PC-9 (cell line): ENCODE measurements at regions not wholly inside any gene's neighbourhood (a gene's known extent, or its start where the extent isn't known, plus 50 kb on each side); places are given as distances from the start of the nearest gene placed in this dataset.

ENCODE experiments used
- EZH2 ChIP-seq: fragments of 200-600 bp; sonication (generic); IDR thresholded peaks from 2 replicates; pipeline ENCODE4 v1.8.0; 2017; ENCODE audit warnings: antibody characterized with exemption, low read depth
- TF ChIP-seq, protein P1 (sequence below): fragments of 200-600 bp; sonication (generic); conservative IDR thresholded peaks from 2 replicates; pipeline ENCODE4 v1.6.1; 2017; ENCODE audit warnings: mixed run types, antibody characterized with exemption, mild to moderate bottlenecking, moderate library complexity

DNA sequence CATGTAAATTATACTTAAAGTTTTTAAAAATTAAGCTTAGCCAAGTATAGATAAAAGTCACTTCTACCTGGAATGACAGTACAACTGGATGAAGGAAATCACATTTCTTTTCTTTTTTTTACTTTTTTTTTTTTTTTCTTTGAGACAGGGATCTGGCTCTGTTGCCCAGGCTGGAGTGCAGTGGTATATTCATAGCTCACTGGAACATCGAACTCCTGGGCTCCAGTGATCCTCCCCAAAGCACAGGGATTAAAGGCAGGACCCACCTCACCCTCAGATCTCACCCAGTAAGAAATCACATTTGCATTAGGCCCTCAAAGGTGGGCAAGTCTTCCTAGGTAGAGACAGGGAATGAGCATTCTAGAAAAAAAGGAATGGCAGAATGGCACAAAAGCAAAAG is 69.5 kb upstream of the C1GALT1 start:
- TF ChIP-seq, protein P1, sequence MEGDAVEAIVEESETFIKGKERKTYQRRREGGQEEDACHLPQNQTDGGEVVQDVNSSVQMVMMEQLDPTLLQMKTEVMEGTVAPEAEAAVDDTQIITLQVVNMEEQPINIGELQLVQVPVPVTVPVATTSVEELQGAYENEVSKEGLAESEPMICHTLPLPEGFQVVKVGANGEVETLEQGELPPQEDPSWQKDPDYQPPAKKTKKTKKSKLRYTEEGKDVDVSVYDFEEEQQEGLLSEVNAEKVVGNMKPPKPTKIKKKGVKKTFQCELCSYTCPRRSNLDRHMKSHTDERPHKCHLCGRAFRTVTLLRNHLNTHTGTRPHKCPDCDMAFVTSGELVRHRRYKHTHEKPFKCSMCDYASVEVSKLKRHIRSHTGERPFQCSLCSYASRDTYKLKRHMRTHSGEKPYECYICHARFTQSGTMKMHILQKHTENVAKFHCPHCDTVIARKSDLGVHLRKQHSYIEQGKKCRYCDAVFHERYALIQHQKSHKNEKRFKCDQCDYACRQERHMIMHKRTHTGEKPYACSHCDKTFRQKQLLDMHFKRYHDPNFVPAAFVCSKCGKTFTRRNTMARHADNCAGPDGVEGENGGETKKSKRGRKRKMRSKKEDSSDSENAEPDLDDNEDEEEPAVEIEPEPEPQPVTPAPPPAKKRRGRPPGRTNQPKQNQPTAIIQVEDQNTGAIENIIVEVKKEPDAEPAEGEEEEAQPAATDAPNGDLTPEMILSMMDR: no peak
- no peak for TF ChIP-seq EZH2
